ENCODE measurements at regions not wholly inside any gene's neighbourhood (a gene's known extent, or its start where the extent isn't known, plus 50 kb on each side); places are given as distances from the start of the nearest gene placed in this dataset.

DNA sequence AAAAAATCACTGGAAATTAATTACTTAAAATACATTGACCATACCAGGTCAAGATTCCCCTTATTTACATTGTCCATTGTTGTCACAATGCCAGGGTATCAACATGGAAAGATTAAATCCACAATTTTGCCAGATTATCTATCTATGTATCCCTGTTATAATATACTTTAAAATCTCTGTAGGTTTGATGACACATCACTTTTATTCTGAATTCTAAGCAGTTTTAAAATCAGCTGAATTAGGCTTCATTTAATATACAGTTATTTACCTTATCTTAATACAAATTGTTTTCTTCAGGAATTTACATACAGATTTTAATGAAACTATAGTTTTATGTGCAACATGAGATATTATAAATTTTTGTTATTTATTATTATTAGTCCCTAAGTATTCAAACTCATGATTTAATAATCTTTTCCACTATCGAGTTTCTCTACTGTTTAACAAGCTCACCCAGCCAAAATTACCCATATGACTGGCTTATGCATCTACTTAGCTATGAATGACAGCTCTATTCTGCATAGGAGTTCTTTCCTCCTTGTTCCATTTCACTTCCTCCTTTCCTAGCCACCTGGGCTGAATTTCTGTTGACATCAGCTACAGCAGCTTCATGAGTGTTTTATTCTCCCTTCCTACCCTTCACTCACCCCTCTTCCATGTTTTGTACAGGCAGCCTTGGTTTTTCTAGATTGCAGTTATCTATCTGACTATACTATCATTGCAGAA is 654.2 kb upstream of the MAP3K7 start:
- Histone ChIP-seq H3K4me3 (no peak overlapping the region), H3K4me1 (no peaks in the 10 kb centered on the region), H3K36me3 (no peaks in the 10 kb centered on the region), H3K27ac (no peak overlapping the region), H3K27me3 (no peaks in the 10 kb centered on the region), H3K9me3 (no peaks in the 10 kb centered on the region)
- no peak for DNase-seq
- intact Hi-C loops (cut with DNase I; ENCODE audit: low total_unique reads) = no loop called here
- TF ChIP-seq CTCF (IDR thresholded peaks at IDR 0.05) = no peak

DNA sequence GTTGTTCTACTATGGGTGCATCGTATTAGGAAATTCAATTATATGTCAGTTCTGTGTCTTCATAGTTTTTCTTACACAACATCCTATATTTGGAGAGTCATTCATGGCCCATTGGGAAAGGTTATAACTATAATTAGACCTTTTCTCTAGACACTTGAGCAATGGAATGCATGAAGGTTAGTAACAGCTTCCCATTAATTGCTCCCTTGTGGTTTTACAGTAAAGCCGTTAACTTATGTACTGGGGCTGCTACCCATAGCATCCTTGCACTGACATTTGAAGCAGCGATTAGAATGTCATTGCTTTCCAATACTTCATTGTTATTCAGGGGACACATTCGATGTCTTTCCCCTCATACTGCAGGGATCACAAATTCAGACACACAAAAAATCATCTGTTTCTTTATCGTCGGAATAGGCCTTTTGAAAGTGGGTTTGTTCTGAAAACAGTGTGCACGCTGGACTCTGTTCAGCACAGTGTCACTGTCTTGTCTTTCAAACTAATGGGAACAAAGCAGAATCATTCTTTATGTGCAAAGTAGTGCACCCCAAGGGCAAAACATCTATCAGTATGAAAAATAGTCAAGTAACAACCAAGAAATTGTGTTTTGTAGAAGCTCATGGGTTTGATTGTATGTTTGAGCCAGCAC is 634.3 kb upstream of the MAP3K7 start:
- H3K4me3 ChIP-seq = no peak overlapping the region
- H3K27me3 ChIP-seq = no peaks in the 10 kb centered on the region
- no peak for TF ChIP-seq CTCF (IDR thresholded peaks at IDR 0.05)
- H3K36me3 ChIP-seq = no peaks in the 10 kb centered on the region
- no peak for DNase-seq
- no peak overlapping the region for H3K27ac ChIP-seq
- no peaks in the 10 kb centered on the region for H3K4me1 ChIP-seq
- no peaks in the 10 kb centered on the region for H3K9me3 ChIP-seq
- intact Hi-C loops (cut with DNase I; ENCODE audit: low total_unique reads) = no loop called here

- no peak for TF ChIP-seq CTCF (IDR thresholded peaks at IDR 0.05)
- intact Hi-C loops (cut with DNase I; ENCODE audit: low total_unique reads) = no loop called here
- DNase-seq = no peak
- Histone ChIP-seq H3K27me3 (no peaks in the 10 kb centered on the region), H3K4me1 (no peaks in the 10 kb centered on the region), H3K36me3 (no peaks in the 10 kb centered on the region), H3K9me3 (peaks cover 0 to 7% (median 0%) of the 10 kb centered on the region in 3 donors), H3K4me3 (no peak overlapping the region), H3K27ac (no peak overlapping the region)
These were observed 626.5 kb upstream of the MAP3K7 start for GRCh38 chr6:91213229-91213901.

- Histone ChIP-seq H3K36me3 (no peaks in the 10 kb centered on the region), H3K4me3 (no peak overlapping the region), H3K27ac (no peak overlapping the region), H3K27me3 (no peaks in the 10 kb centered on the region), H3K4me1 (no peaks in the 10 kb centered on the region), H3K9me3 (no peaks in the 10 kb centered on the region)
- no peak for DNase-seq
- intact Hi-C loops (cut with DNase I; ENCODE audit: low total_unique reads) = no loop called here
- no peak for TF ChIP-seq CTCF (IDR thresholded peaks at IDR 0.05)
These were observed 611.9 kb upstream of the MAP3K7 start for GRCh38 chr6:91198588-91199255.

DNA sequence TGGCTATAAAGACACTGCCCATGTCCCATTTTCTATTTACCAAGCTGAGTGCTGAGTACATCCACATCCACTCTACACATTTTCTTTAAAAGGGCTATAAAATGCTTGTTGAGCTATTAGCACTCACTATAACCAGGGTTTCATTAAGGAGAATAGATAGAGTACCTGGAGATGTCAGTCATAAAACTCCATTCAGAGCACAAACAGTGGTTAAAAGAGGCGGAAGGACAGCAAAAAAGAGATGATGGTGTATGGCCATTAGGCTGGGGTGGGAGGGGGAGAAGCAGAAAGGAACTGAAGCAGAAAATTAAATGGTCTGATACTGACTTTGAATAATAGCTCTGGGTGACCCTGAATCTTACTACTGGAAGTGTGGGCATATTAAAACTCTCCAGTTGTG is 609.9 kb upstream of the MAP3K7 start:
- DNase-seq = no peak
- Histone ChIP-seq H3K4me3 (no peak overlapping the region), H3K9me3 (no peaks in the 10 kb centered on the region), H3K36me3 (no peaks in the 10 kb centered on the region), H3K27ac (no peak overlapping the region), H3K27me3 (no peaks in the 10 kb centered on the region), H3K4me1 (no peaks in the 10 kb centered on the region)
- no peak for TF ChIP-seq CTCF (IDR thresholded peaks at IDR 0.05)
- intact Hi-C loops (cut with DNase I; ENCODE audit: low total_unique reads) = no loop called here
